ENCODE measurements at regions not wholly inside any gene's neighbourhood (a gene's known extent, or its start where the extent isn't known, plus 50 kb on each side); places are given as distances from the start of the nearest gene placed in this dataset.

DNA sequence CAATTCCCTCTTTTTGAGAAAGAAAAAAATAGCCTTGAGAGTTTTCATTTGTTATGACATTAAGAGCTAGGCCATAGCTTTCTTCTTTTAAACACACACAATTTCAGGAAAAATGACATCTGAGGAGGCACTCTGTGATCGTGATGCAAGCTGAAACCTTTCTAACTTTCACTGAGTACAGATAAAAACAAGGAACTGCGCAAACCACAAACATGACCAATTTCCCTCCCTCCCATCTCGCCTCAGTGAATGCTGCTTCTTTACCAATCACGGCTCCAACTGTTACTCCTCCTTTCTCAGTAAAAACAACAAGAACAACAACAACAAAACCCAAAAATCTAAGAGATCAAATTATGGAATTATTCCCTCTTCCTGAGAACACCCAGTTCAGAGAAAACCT lies 626.8 kb downstream of the TLL1 start:
- H3K27me3 ChIP-seq (ENCODE audit: control insufficient read depth in 2 of 2, insufficient read depth in 2 of 2, low read length in 2 of 2), result no peaks in the 10 kb centered on the region
- POLR2A ChIA-PET, result no interaction called here
- DNase-seq (ENCODE audit: extremely low read depth in 1 of 4, low spot score in 3 of 4) (no peak), ATAC-seq (no peak), FAIRE-seq (no peak)
- no peak overlapping the region for H2AFZ ChIP-seq (ENCODE audit: low read depth, low read length)
- H3K9ac ChIP-seq (ENCODE audit: insufficient read depth in 1 of 2, low read depth in 2 of 2, low read length in 2 of 2), result no peak overlapping the region
- no peaks in the 10 kb centered on the region for H3K79me2 ChIP-seq (ENCODE audit: control insufficient read depth, insufficient read depth, low read length)
- intact Hi-C loops (cut with micrococcal nuclease), result no loop called here
- H3K27ac ChIP-seq (ENCODE audit: extremely low read depth, low read depth, low read length), result no peak overlapping the region
- H3K9me3 ChIP-seq (replicated peaks; ENCODE audit: control insufficient read depth, insufficient read depth, low read depth, low read length), result no peaks in the 10 kb centered on the region
- H4K20me1 ChIP-seq (replicated peaks; ENCODE audit: control insufficient read depth, insufficient read depth, low read length), result no peaks in the 10 kb centered on the region
- in situ Hi-C loops (cut with MboI), result no loop called here
- no peak overlapping the region for H3K4me2 ChIP-seq (ENCODE audit: insufficient read depth, low read length)
- TF ChIP-seq, protein P1, sequence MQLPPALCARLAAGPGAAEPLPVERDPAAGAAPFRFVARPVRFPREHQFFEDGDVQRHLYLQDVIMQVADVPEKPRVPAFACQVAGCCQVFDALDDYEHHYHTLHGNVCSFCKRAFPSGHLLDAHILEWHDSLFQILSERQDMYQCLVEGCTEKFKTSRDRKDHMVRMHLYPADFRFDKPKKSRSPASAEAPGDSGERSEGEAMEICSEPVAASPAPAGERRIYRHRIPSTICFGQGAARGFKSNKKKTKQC (CRISPR knock-in tag; IDR thresholded peaks at IDR 0.05), result no peak
- no peak for TF ChIP-seq STAT5B (CRISPR knock-in tag; IDR thresholded peaks at IDR 0.05)
- no peak for TF ChIP-seq SUPT5H (IDR thresholded peaks at IDR 0.05)
- TF ChIP-seq, protein P2, sequence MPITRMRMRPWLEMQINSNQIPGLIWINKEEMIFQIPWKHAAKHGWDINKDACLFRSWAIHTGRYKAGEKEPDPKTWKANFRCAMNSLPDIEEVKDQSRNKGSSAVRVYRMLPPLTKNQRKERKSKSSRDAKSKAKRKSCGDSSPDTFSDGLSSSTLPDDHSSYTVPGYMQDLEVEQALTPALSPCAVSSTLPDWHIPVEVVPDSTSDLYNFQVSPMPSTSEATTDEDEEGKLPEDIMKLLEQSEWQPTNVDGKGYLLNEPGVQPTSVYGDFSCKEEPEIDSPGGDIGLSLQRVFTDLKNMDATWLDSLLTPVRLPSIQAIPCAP (CRISPR knock-in tag; IDR thresholded peaks at IDR 0.05; ENCODE audit: borderline replicate concordance), result no peak
- 0% methylated on average over 4 of the region's 4 CpGs for WGBS (ENCODE audit: insufficient coverage, low coverage, missing lambda C conversion rate)
- CTCF ChIA-PET (ENCODE audit: low intra/inter-chr PET ratio), result no interaction called here
- no peaks in the 10 kb centered on the region for H3K36me3 ChIP-seq (ENCODE audit: control insufficient read depth, insufficient read depth, low read length)
- H3K4me1 ChIP-seq (replicated peaks in 1 of 2; ENCODE audit: control insufficient read depth in 2 of 2, insufficient read depth in 2 of 2, low read length in 2 of 2), result no peaks in the 10 kb centered on the region
- no peaks in the 10 kb centered on the region for H3K9me1 ChIP-seq (ENCODE audit: control insufficient read depth, insufficient read depth, low read length)
- no TSS peak for BruUV-seq (replicated peaks)
- no peak overlapping the region for H3K4me3 ChIP-seq

DNA sequence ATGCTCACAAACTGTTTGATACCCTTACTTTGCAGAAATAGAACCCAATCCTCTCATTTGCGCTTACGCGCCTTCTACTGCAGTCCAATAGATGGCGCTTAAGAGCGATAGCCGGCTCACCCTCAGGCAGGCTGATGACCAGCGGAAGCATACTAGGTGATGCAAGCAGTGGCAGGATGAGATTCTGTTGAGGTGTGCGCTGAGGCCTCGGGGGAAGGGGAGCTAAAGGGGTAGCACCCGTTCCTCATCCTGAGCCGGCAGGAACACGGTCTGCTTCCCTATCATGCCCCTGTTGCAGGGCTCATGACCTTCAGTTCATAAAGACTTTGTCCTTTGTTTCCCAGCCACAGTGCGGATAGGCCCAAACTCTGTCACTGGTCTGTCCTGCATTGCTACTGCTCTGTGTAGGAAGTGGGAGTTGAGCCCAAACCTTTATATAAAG lies 628.9 kb downstream of the TLL1 start:
- no TSS peak for BruUV-seq (replicated peaks)
- H3K79me2 ChIP-seq (ENCODE audit: control insufficient read depth, insufficient read depth, low read length), result no peaks in the 10 kb centered on the region
- H3K9me1 ChIP-seq (ENCODE audit: control insufficient read depth, insufficient read depth, low read length), result no peaks in the 10 kb centered on the region
- no peaks in the 10 kb centered on the region for H3K36me3 ChIP-seq (ENCODE audit: control insufficient read depth, insufficient read depth, low read length)
- H4K20me1 ChIP-seq (replicated peaks; ENCODE audit: control insufficient read depth, insufficient read depth, low read length), result no peaks in the 10 kb centered on the region
- no peaks in the 10 kb centered on the region for H3K9me3 ChIP-seq (replicated peaks; ENCODE audit: control insufficient read depth, insufficient read depth, low read depth, low read length)
- no peak overlapping the region for H2AFZ ChIP-seq (ENCODE audit: low read depth, low read length)
- intact Hi-C loops (cut with micrococcal nuclease), result no loop called here
- no peak overlapping the region for H3K9ac ChIP-seq (ENCODE audit: insufficient read depth in 1 of 2, low read depth in 2 of 2, low read length in 2 of 2)
- ATAC-seq (peak; percentile 66), DNase-seq (ENCODE audit: extremely low read depth in 1 of 4, low spot score in 3 of 4) (peak in 2 of 4 experiments; percentile 6 to 7), FAIRE-seq (no peak)
- H3K4me2 ChIP-seq (ENCODE audit: insufficient read depth, low read length), result no peak overlapping the region
- H3K4me1 ChIP-seq (replicated peaks in 1 of 2; ENCODE audit: control insufficient read depth in 2 of 2, insufficient read depth in 2 of 2, low read length in 2 of 2), result no peaks in the 10 kb centered on the region
- ChIA-PET POLR2A (no interaction called here), CTCF (ENCODE audit: low intra/inter-chr PET ratio) (interaction anchor here (0.6 kb wide), 1 partner anchor 929 kb away, joined by 3 read pairs; no protein-coding TSS in a partner anchor)
- in situ Hi-C loops (cut with MboI), result no loop called here
- 2% methylated on average over 13 of the region's 13 CpGs for WGBS (ENCODE audit: insufficient coverage, low coverage, missing lambda C conversion rate)
- H3K27ac ChIP-seq (ENCODE audit: extremely low read depth, low read depth, low read length), result no peak overlapping the region
- no peak overlapping the region for H3K4me3 ChIP-seq
- no peaks in the 10 kb centered on the region for H3K27me3 ChIP-seq (ENCODE audit: control insufficient read depth in 2 of 2, insufficient read depth in 2 of 2, low read length in 2 of 2)
- TF ChIP-seq, protein P3, sequence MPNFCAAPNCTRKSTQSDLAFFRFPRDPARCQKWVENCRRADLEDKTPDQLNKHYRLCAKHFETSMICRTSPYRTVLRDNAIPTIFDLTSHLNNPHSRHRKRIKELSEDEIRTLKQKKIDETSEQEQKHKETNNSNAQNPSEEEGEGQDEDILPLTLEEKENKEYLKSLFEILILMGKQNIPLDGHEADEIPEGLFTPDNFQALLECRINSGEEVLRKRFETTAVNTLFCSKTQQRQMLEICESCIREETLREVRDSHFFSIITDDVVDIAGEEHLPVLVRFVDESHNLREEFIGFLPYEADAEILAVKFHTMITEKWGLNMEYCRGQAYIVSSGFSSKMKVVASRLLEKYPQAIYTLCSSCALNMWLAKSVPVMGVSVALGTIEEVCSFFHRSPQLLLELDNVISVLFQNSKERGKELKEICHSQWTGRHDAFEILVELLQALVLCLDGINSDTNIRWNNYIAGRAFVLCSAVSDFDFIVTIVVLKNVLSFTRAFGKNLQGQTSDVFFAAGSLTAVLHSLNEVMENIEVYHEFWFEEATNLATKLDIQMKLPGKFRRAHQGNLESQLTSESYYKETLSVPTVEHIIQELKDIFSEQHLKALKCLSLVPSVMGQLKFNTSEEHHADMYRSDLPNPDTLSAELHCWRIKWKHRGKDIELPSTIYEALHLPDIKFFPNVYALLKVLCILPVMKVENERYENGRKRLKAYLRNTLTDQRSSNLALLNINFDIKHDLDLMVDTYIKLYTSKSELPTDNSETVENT (CRISPR knock-in tag; IDR thresholded peaks at IDR 0.05), result no peak
- TF ChIP-seq FOXM1 (IDR thresholded peaks at IDR 0.05; ENCODE audit: low read depth) (no peak), FOXM1 (CRISPR knock-in tag; IDR thresholded peaks at IDR 0.05; ENCODE audit: low read depth) (no peak), CEBPG (CRISPR knock-in tag; IDR thresholded peaks at IDR 0.05) (peak; percentile 51; the same call in 1 of the 2 replicates), CEBPG (tag; conservative IDR thresholded peaks at IDR 0.05 in 1 of 2, IDR thresholded peaks at IDR 0.05 in 1 of 2) (no peak)
- TF ChIP-seq, protein P4, sequence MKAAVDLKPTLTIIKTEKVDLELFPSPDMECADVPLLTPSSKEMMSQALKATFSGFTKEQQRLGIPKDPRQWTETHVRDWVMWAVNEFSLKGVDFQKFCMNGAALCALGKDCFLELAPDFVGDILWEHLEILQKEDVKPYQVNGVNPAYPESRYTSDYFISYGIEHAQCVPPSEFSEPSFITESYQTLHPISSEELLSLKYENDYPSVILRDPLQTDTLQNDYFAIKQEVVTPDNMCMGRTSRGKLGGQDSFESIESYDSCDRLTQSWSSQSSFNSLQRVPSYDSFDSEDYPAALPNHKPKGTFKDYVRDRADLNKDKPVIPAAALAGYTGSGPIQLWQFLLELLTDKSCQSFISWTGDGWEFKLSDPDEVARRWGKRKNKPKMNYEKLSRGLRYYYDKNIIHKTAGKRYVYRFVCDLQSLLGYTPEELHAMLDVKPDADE (conservative IDR thresholded peaks at IDR 0.05; ENCODE audit: control insufficient read depth, low read depth, low read length), result no peak
